Fibroblast of the aortic adventitia (primary cell): ENCODE measurements at regions not wholly inside any gene's neighbourhood (a gene's known extent, or its start where the extent isn't known, plus 50 kb on each side); places are given as distances from the start of the nearest gene placed in this dataset.

Experiments used
- DNase-seq: peaks from one replicate; pipeline ENCODE4 v3.0.0-alpha.2; 2010; ENCODE audit warnings: low read depth
- H3K4me3 ChIP-seq: 2 replicates; pipeline ENCODE4 v1.5.1; 2011; ENCODE audit warnings: low read depth, mild to moderate bottlenecking, control low read depth, low read length, moderate library complexity
- CTCF ChIP-seq: IDR thresholded peaks from 2 replicates; pipeline ENCODE4 v1.5.1; 2011; ENCODE audit warnings: mild to moderate bottlenecking, low read length, control low read depth, inconsistent platforms; ENCODE audit not compliant: insufficient read depth

- no peak for TF ChIP-seq CTCF
- H3K4me3 ChIP-seq, result no peak overlapping the region
- no peak for DNase-seq
These were observed 140.2 kb upstream of the KCNK1 start for GRCh38 chr1:233473549-233474204.

GRCh38 chr1:233477359-233477758 is 136.5 kb upstream of the KCNK1 start:
- TF ChIP-seq CTCF, result no peak
- no peak for DNase-seq
- no peak overlapping the region for H3K4me3 ChIP-seq

GRCh38 chr1:233478611-233479010 is 135.3 kb upstream of the KCNK1 start:
- no peak for TF ChIP-seq CTCF
- H3K4me3 ChIP-seq, result no peak overlapping the region
- DNase-seq, result no peak

DNA sequence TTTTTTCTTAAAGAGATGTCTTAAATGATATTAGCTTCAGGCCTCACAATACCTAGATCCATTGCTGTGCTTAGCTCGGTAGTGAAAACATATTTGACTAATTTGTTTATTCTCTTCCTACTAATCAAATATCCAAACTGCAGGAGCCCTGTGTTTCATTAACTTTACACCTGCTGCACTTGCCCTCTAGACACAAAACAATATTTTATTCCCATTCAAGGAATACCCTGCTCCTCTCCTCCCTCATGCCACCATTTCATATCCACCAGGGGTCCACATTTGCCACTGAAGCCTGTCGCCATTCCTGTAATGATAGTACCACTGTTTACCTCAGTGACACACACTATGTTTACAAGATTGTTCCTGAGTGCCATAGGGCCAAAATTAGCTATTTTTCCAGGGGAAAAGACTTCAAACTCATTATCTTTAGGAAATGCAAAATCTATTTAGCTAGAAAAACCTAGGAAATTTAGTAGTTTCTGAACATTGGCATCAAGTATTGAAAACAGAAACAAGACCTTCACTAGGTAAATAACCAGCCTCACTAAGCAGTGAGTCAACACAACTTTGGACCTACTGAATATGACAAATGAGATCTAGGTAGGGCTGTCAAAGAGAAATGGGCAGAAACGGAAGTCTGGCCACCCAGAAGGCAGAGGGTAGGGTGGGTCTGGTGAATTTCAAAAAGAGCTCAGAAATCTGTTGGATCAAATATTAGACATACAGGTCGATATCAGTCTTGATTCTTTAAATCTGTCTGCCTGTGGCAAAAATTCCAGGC is 134.6 kb upstream of the KCNK1 start:
- TF ChIP-seq CTCF, result no peak
- no peak overlapping the region for H3K4me3 ChIP-seq
- no peak for DNase-seq

- no peak overlapping the region for H3K4me3 ChIP-seq
- DNase-seq, result no peak
- TF ChIP-seq CTCF, result no peak
These were observed 133.7 kb upstream of the KCNK1 start for GRCh38 chr1:233480198-233480597.

DNA sequence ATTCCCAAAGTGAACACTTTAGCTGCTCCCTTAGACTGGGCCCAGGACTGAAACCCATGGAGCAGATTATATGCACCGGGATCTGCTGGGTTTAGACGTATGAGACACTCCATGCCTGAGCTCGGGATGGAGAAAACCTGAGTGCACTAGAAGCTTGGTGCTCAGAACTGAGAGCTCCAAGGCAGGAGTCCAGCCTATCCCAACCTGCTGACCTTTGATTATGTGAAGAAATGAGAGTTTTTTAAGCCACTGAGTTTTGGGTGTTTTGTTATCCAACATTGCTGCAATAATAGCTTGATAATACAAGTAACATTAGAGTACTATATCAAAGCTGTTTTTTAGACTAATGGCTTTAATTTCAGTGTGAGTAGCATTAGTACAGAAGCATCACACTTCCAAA is 131.5 kb upstream of the KCNK1 start:
- no peak overlapping the region for H3K4me3 ChIP-seq
- DNase-seq, result no peak
- TF ChIP-seq CTCF, result no peak

GRCh38 chr1:233485385-233485784 is 128.5 kb upstream of the KCNK1 start:
- no peak for DNase-seq

More at GRCh38 chr1:233485385-233485784, 128.5 kb upstream of the KCNK1 start:
- no peak overlapping the region for H3K4me3 ChIP-seq
- no peak for TF ChIP-seq CTCF
